Stimulated activated CD8-positive, alpha-beta memory T cell treated with anti-CD3 and anti-CD28 coated beads, Interleukin-4, amount 100 ng/mL, for 4 hours (primary cell): ENCODE measurements at regions not wholly inside any gene's neighbourhood (a gene's known extent, or its start where the extent isn't known, plus 50 kb on each side); places are given as distances from the start of the nearest gene placed in this dataset.
"Not testable (repeated sequence)": the region's sequence is repeated elsewhere in the genome, so short reads cannot be mapped to it uniquely, and the experiment has no call there.

Experiments
- DNase-seq, 2 donors: peaks; one replicate each; pipeline ENCODE4 v3.0.0-alpha.2; 2020; ENCODE audit warnings: low read depth in 2 of 2, low spot score in 1 of 2

GRCh38 chr6:170047823-170048222, 243.1 kb downstream of the DLL1 start:
- no peak for DNase-seq

- DNase-seq = no peak
Observed at GRCh38 chr6:170046791-170047626, 243.9 kb downstream of the DLL1 start.

GRCh38 chr6:170045981-170046667, 244.8 kb downstream of the DLL1 start:
- no peak for DNase-seq

GRCh38 chr6:170045563-170045960, 245.3 kb downstream of the DLL1 start:
- no peak for DNase-seq

GRCh38 chr6:170044836-170045562, 245.9 kb downstream of the DLL1 start:
- no peak for DNase-seq

- DNase-seq = no peak
Observed at GRCh38 chr6:170043881-170044790, 246.7 kb downstream of the DLL1 start.

- DNase-seq = no peak
Observed at GRCh38 chr6:170043150-170043819, 247.6 kb downstream of the DLL1 start.

GRCh38 chr6:170042596-170043118, 248.2 kb downstream of the DLL1 start:
- DNase-seq = no peak

GRCh38 chr6:170042123-170042522, 248.8 kb downstream of the DLL1 start:
- DNase-seq = no peak

GRCh38 chr6:170041526-170041925, 249.4 kb downstream of the DLL1 start:
- DNase-seq = no peak

- DNase-seq = no peak
Observed at GRCh38 chr6:170040906-170041305, 250.0 kb downstream of the DLL1 start.

GRCh38 chr6:170040115-170040500, 250.8 kb downstream of the DLL1 start:
- no peak for DNase-seq

GRCh38 chr6:170039156-170040114, 251.4 kb downstream of the DLL1 start:
- no peak for DNase-seq

GRCh38 chr6:170038708-170039107, 252.2 kb downstream of the DLL1 start:
- no peak for DNase-seq

GRCh38 chr6:170038251-170038650, 252.6 kb downstream of the DLL1 start:
- DNase-seq = no peak

- no peak for DNase-seq
Observed at GRCh38 chr6:170037541-170038250, 253.2 kb downstream of the DLL1 start.

- no peak for DNase-seq
Observed at GRCh38 chr6:170036916-170037315, 254.0 kb downstream of the DLL1 start.

- not testable (repeated sequence) for DNase-seq
Observed at GRCh38 chr6:170036367-170036766, 254.5 kb downstream of the DLL1 start.
